Raji (cell line): ENCODE measurements at regions not wholly inside any gene's neighbourhood (a gene's known extent, or its start where the extent isn't known, plus 50 kb on each side); places are given as distances from the start of the nearest gene placed in this dataset.

ENCODE experiments used
- POLR2A ChIP-seq: IDR thresholded peaks from 2 replicates; pipeline ENCODE4 v1.6.1; 2011; ENCODE audit warnings: low read depth, low read length, control low read depth; ENCODE audit not compliant: insufficient read depth

DNA sequence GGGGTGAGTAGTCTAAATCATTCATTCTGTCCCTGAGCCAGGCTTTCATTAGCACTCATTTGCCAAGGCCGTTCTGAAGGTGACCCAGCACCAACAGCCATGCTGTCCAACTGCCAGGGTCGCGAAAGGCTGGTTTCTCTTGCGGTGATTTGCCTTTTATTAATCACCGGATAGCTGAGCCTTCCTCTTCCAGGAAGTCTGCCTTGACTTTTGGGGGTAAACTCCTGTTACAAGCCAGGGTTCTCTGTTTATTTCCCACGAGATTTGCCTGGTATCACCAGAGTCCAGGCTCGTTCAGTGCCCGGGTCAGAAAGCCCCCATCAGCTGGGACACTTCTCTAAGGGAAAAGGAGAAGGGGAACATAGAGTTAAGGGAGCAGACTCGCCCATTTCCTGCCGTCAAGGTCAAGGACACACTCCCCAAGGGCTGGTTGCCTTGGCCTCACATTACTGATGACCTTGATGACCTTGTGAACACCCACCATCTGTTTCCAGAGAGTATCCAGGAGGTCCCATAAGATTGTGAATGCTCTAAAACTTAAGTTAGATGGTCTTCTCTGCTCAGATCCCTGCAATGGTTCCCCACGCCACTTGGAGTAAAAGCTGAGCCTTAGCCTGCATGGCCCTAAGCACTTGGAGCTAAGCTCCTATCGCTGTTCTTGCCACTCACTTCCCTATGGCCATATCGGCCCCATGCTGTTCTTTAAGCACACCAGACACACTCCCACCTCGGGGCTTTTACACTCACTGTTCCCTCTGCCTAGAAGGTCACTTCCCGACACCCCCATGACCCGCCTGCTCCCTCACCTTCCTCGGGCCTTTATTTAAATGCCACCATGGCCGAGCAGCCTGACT, 96.0 kb upstream of the EPCAM start:
- TF ChIP-seq POLR2A: no peak

GRCh38 chr2:47272031-47272864, 95.9 kb upstream of the CALM2 start:
- TF ChIP-seq POLR2A: 0 out of 2 replicates have a peak, but pooled peaks have one; percentile 20

DNA sequence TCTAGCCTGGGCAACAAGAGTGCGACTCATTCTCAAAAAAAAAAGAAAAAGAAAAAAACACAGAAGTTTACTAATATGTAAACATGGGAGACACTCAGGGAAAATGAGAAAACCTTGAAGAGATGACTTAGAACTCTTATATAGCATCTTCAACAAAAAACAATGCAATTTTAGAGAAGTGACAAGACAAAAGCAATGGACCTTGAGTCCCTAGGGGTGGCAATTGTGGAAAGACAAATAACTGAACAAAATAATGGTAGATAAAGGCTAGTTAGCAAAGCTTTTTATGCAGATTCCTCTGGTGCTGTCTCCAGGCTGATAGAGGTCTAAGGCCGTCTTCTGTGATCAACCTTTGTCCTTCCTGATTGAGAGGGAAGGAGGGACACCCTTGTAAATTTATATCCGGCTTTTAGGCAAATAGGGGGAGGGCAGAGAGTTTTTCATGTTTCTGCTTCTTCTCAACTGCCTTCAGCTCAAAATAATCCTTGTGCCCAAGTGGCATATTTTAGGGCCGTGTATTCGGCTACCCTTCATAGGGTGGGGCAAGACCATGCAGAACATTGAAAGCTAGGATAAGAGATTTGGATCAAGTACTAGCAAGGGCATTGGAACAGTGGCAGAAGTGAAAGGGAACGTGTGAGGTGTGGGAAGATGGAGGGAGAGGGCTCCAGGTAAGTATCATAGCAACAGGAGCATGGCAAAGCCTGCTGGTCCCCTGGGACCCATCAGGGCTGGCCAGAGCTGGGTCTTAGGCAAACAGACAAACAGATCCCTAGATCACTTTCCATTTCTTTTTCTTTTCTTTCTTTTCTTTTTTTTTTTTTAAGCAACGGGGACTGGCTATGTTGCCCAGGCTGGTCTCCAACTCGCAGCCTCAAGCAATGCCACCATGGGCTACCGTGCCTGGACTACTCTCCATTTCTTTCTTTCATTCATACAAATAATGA, 95.0 kb upstream of the CALM2 start:
- peak; percentile 38 for TF ChIP-seq POLR2A

DNA sequence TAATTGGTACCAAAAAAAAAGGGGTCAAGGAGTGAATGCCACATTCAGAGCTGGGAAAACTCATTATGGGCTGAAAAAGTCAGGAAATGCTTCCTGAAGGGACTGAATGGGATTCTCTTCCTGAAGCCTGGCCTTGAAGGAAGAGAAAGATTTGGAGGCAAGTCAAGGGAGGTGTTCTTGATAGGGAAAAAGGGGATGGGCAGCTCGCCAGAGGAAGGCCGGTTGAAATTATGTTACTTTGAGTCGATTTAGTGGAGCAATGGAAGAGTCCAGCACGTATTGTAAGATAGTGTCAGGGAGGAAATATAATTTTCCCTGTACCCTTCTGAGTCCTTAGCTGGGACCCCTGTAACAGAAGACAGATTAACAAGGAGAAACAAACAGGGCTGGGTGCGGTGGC, 94.1 kb upstream of the CALM2 start:
- TF ChIP-seq POLR2A: no peak

DNA sequence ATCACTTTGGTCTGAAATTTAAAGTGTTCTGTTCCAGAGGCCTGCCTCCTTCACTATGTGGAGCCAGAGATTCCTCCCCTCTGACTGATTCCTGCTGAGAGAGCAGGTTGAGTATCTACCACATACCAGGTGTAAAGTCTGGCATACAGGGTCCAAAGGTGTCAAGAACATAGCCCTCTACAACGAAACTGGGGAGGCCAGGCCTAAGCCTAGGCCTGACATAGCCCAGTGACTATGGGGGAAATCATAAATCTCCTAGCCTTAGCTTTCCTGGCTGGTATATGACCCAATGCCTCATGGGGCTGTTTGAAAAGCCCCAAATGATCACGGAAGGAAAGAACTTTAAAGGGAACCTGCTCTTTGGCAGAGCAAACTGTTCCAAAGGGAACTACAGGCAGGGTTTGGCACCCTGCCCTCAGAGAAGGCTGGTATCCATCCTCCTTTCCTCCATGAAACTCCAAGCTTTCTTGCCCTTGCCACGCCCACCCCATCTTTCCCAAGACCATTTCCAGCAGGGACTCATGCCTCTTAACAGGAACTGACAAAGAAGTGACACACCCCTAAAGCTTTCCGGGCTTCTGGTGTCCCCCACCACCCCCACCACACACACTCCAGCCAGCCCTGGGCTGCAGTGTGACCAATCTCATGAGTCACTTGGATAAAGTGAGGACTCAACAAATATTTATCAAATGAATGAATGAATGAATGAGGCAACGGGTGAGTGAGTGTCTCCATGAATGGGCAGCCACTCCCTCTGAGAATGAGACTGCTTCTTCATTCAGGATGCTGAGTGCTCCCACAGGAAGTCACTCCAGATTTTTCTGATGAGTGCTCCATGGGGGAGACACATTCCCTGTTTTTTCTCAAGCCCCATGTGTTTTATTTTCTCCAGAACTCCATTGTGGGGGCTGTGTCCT, 93.3 kb upstream of the CALM2 start:
- TF ChIP-seq POLR2A: no peak

GRCh38 chr2:47267711-47268086, 91.4 kb upstream of the CALM2 start:
- no peak for TF ChIP-seq POLR2A

GRCh38 chr2:47266939-47267710, 90.8 kb upstream of the CALM2 start:
- TF ChIP-seq POLR2A: no peak

- no peak for TF ChIP-seq POLR2A
Observed at GRCh38 chr2:47265751-47266231, 89.5 kb upstream of the CALM2 start.

- TF ChIP-seq POLR2A: no peak
Observed at GRCh38 chr2:47265158-47265557, 88.8 kb upstream of the CALM2 start.

- TF ChIP-seq POLR2A: no peak
Observed at GRCh38 chr2:47264686-47265085, 88.4 kb upstream of the CALM2 start.

DNA sequence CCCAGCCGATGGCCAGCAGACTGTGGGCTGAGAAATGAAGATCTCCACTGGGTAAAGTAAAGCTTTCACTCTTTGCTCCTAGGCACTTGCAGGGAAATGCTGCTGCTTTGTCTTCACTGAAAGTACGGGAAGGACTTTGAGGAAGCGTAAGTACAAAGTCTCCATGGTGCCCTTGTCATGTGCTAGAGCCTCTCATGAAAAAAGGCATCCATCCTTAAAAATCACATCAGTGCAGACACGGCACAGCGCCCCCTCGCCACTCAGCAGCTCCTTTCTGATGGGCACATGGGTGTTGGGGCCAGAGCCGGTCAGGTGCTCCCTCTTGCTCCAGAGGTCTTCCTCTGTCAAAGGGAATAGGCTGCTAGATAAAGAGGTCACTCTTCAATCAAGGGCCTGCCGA, 87.8 kb upstream of the CALM2 start:
- no peak for TF ChIP-seq POLR2A

DNA sequence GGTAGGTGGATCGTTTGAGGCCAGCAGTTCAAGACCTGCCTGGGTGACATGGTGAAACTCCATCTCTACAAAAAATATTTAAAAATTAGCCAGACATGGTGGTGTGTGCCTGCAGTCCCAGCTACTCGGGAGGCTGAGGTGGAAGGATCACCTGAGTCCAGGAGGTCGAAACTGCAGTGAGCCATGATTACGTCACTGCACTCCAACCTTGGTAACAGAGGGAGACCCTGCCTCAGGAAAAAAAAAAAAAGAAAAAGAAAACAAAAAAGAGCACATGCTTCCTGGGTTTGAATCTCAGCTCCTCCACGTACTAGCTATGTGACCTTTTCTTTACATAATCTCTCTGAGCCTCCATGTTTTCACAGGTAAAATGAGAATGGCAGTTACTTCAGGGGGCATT, 86.3 kb upstream of the CALM2 start:
- no peak for TF ChIP-seq POLR2A

GRCh38 chr2:47260971-47261370, 84.7 kb upstream of the CALM2 start:
- no peak for TF ChIP-seq POLR2A
